H9 (cell line): ENCODE measurements at regions not wholly inside any gene's neighbourhood (a gene's known extent, or its start where the extent isn't known, plus 50 kb on each side); places are given as distances from the start of the nearest gene placed in this dataset.

Experiments
- DNase-seq: peaks from one replicate; pipeline ENCODE4 v3.0.0-alpha.2; 2017
- H2AFZ ChIP-seq: one replicate; pipeline ENCODE4 v1.6.1; 2013; ENCODE audit warnings: mild to moderate bottlenecking, low read length, control low read depth, moderate library complexity
- H2AK5ac ChIP-seq: 2 replicates; pipeline ENCODE4 v1.6.1; 2013; ENCODE audit warnings: low read length, control low read depth, mixed read lengths; ENCODE audit not compliant: insufficient read length
- H2BK120ac ChIP-seq: one replicate; pipeline ENCODE4 v1.6.1; 2013; ENCODE audit warnings: low read depth, mild to moderate bottlenecking, low read length, control low read depth, inconsistent platforms; ENCODE audit not compliant: poor library complexity, severe bottlenecking
- H2BK12ac ChIP-seq: 2 replicates; pipeline ENCODE4 v1.6.1; 2013; ENCODE audit warnings: low read length, control low read depth, mixed read lengths, low read depth; ENCODE audit not compliant: insufficient read length
- H2BK15ac ChIP-seq: 2 replicates; pipeline ENCODE4 v1.6.1; 2013; ENCODE audit warnings: low read depth, low read length, control low read depth
- H2BK20ac ChIP-seq: one replicate; pipeline ENCODE4 v1.6.1; 2013; ENCODE audit warnings: low read depth, mild to moderate bottlenecking, low read length, control low read depth, inconsistent platforms; ENCODE audit not compliant: poor library complexity, severe bottlenecking
- H2BK5ac ChIP-seq: 2 replicates; pipeline ENCODE4 v1.6.1; 2013; ENCODE audit warnings: low read length, control low read depth, mixed read lengths; ENCODE audit not compliant: insufficient read length
- H3K14ac ChIP-seq: 2 replicates; pipeline ENCODE4 v1.6.1; 2013; ENCODE audit warnings: low read length, control low read depth; ENCODE audit not compliant: insufficient read depth
- H3K18ac ChIP-seq: 2 replicates; pipeline ENCODE4 v1.6.1; 2013; ENCODE audit warnings: low read depth, mild to moderate bottlenecking, mixed read lengths, low read length, control low read depth; ENCODE audit not compliant: insufficient read length
- H3K23ac ChIP-seq: 2 replicates; pipeline ENCODE4 v1.6.1; 2013; ENCODE audit warnings: low read length, control low read depth, mixed read lengths, low read depth; ENCODE audit not compliant: insufficient read length
- H3K23me2 ChIP-seq: 2 replicates; pipeline ENCODE4 v1.6.1; 2013; ENCODE audit warnings: low read depth, mild to moderate bottlenecking, mixed read lengths, low read length, control low read depth; ENCODE audit not compliant: insufficient read length, poor library complexity, severe bottlenecking
- H3K27ac ChIP-seq: 2 replicates; pipeline ENCODE4 v1.5.1; 2013; ENCODE audit warnings: low read length, control low read depth, mixed read lengths, low read depth; ENCODE audit not compliant: insufficient read length
- H3K27me3 ChIP-seq: 2 replicates; pipeline ENCODE4 v1.6.1; 2013; ENCODE audit warnings: low read length, control low read depth, inconsistent platforms; ENCODE audit not compliant: insufficient read depth
- H3K4ac ChIP-seq: 2 replicates; pipeline ENCODE4 v1.6.1; 2013; ENCODE audit warnings: low read depth, mild to moderate bottlenecking, control low read depth, inconsistent platforms, low read length, moderate library complexity
- H3K4me1 ChIP-seq: 2 replicates; pipeline ENCODE4 v1.6.1; 2013; ENCODE audit warnings: low read length, control low read depth, inconsistent platforms; ENCODE audit not compliant: insufficient read depth
- H3K4me2 ChIP-seq: 2 replicates; pipeline ENCODE4 v1.6.1; 2013; ENCODE audit warnings: low read length, control low read depth, mixed read lengths; ENCODE audit not compliant: insufficient read length, insufficient read depth
- H3K56ac ChIP-seq: 2 replicates; pipeline ENCODE4 v1.6.1; 2013; ENCODE audit warnings: low read depth, mild to moderate bottlenecking, mixed read lengths, low read length, control low read depth; ENCODE audit not compliant: insufficient read length
- H3K79me1 ChIP-seq: 2 replicates; pipeline ENCODE4 v1.6.1; 2013; ENCODE audit warnings: low read depth, mild to moderate bottlenecking, moderate library complexity, low read length, control low read depth, inconsistent platforms; ENCODE audit not compliant: insufficient read depth, poor library complexity, severe bottlenecking
- H3K79me2 ChIP-seq: 2 replicates; pipeline ENCODE4 v1.6.1; 2013; ENCODE audit warnings: low read length, control low read depth, inconsistent platforms; ENCODE audit not compliant: insufficient read depth
- H3K9ac ChIP-seq: 2 replicates; pipeline ENCODE4 v1.6.1; 2013; ENCODE audit warnings: low read length, control low read depth, mixed read lengths; ENCODE audit not compliant: insufficient read length; ENCODE audit errors: extremely low read depth
- H3K9me3 ChIP-seq: one replicate; pipeline ENCODE4 v1.6.1; 2013; ENCODE audit warnings: low read depth, low read length, inconsistent platforms; ENCODE audit not compliant: control insufficient read depth
- H3T11ph ChIP-seq: one replicate; pipeline ENCODE4 v1.6.1; 2013; ENCODE audit warnings: mild to moderate bottlenecking, low read length, control low read depth, inconsistent platforms
- H4K20me1 ChIP-seq: one replicate; pipeline ENCODE4 v1.6.1; 2013; ENCODE audit not compliant: control insufficient read depth, insufficient read length, insufficient read depth
- H4K5ac ChIP-seq: 2 replicates; pipeline ENCODE4 v1.6.1; 2013; ENCODE audit warnings: low read depth, mild to moderate bottlenecking, mixed read lengths, low read length, control low read depth; ENCODE audit not compliant: insufficient read length
- H4K8ac ChIP-seq: replicated peaks from 2 replicates; pipeline ENCODE4 v1.6.1; 2013; ENCODE audit warnings: low read length, control low read depth, mixed read lengths, low read depth; ENCODE audit not compliant: insufficient read length
- H4K91ac ChIP-seq: 2 replicates; pipeline ENCODE4 v1.6.1; 2013; ENCODE audit warnings: low read depth, mild to moderate bottlenecking, moderate library complexity, mixed read lengths, low read length, control low read depth; ENCODE audit not compliant: insufficient read length
- H3K27ac Mint-ChIP-seq, 3 experiments: 2 replicates in 2 of 3; 3 replicates in 1 of 3; pipeline ENCODE4 v1.8.0; 2020 to 2021; ENCODE audit warnings: mixed read lengths in 3 of 3, mild to moderate bottlenecking in 1 of 3, moderate library complexity in 1 of 3
- H3K27me3 Mint-ChIP-seq: 2 replicates; pipeline ENCODE4 v1.8.0; 2021; ENCODE audit warnings: low read depth, mild to moderate bottlenecking, moderate library complexity, mixed read lengths
- H3K36me3 Mint-ChIP-seq, 3 experiments: 2 replicates in 2 of 3; 3 replicates in 1 of 3; pipeline ENCODE4 v1.8.0; 2020 to 2021; ENCODE audit warnings: low read depth in 3 of 3, mixed read lengths in 3 of 3; ENCODE audit not compliant: insufficient read depth in 1 of 3
- H3K4me1 Mint-ChIP-seq, 2 experiments: 2 replicates each; pipeline ENCODE4 v1.8.0; 2020; ENCODE audit warnings: mixed read lengths in 2 of 2
- H3K4me3 Mint-ChIP-seq, 2 experiments: 2 replicates in 1 of 2; 3 replicates in 1 of 2; pipeline ENCODE4 v1.8.0; 2020 to 2021; ENCODE audit warnings: mild to moderate bottlenecking in 2 of 2, mixed read lengths in 2 of 2, moderate library complexity in 1 of 2
- H3K9me3 Mint-ChIP-seq, 2 experiments: 2 replicates in 1 of 2; 3 replicates in 1 of 2; pipeline ENCODE4 v1.8.0; 2020; ENCODE audit warnings: mild to moderate bottlenecking in 2 of 2, mixed read lengths in 2 of 2, moderate library complexity in 1 of 2
- CTCF ChIP-seq: fragments of 200-600 bp; sonication (generic); conservative IDR thresholded peaks from 3 replicates; pipeline ENCODE4 v1.8.0; 2021; ENCODE audit warnings: antibody characterized with exemption, mild to moderate bottlenecking
- WGBS: extraction: QIAGEN DNeasy Blood & Tissue Kit; methylation state at CpG from one replicate; pipeline ENCODE4 v1.1.7; 2013; ENCODE audit warnings: missing lambda C conversion rate, low lambda C conversion rate, mixed read lengths; ENCODE audit not compliant: insufficient read length; ENCODE audit errors: extremely low coverage; 5-methylcytosine and 5-hydroxymethylcytosine counted together

- Mint-ChIP-seq H3K4me3 (no peak overlapping the region), H3K27ac (no peak overlapping the region), H3K4me1 (no peaks in the 10 kb centered on the region; a peak in 1 of 4 replicates)
Observed at GRCh38 chr18:11500153-11501122, 109.0 kb upstream of the SLC35G4 start.

More at GRCh38 chr18:11500153-11501122, 109.0 kb upstream of the SLC35G4 start:
- Histone ChIP-seq H4K5ac (no peak overlapping the region), H3K14ac (no peak overlapping the region), H3K18ac (no peak overlapping the region), H3K27me3 (no peaks in the 10 kb centered on the region), H3K56ac (no peak overlapping the region), H3K79me1 (no peaks in the 10 kb centered on the region), H4K20me1 (no peaks in the 10 kb centered on the region), H2BK20ac (no peak overlapping the region), H2BK5ac (no peak overlapping the region), H3K4me1 (no peaks in the 10 kb centered on the region), H3K79me2 (no peaks in the 10 kb centered on the region), H4K8ac (no peak overlapping the region), H3K23me2 (no peaks in the 10 kb centered on the region), H2AFZ (no peak overlapping the region), H3K9ac (no peak overlapping the region), H2AK5ac (no peak overlapping the region), H3K23ac (no peak overlapping the region), H3K4ac (no peak overlapping the region), H2BK12ac (no peak overlapping the region), H3T11ph (no peak overlapping the region), H3K9me3 (no peaks in the 10 kb centered on the region), H4K91ac (no peak overlapping the region), H2BK15ac (no peak overlapping the region), H3K27ac (no peak overlapping the region), H3K4me2 (no peak overlapping the region), H2BK120ac (no peak overlapping the region)
- H3K27me3 Mint-ChIP-seq, result no peaks in the 10 kb centered on the region; the same call in 1 of the 2 replicates
- no peaks in the 10 kb centered on the region for H3K9me3 Mint-ChIP-seq
- WGBS, result no CpG with 5 or more reads among the region's 8 CpGs
- no peak for DNase-seq
- no peak for TF ChIP-seq CTCF
- H3K36me3 Mint-ChIP-seq, result no peaks in the 10 kb centered on the region
